ENCODE measurements at regions not wholly inside any gene's neighbourhood (a gene's known extent, or its start where the extent isn't known, plus 50 kb on each side); places are given as distances from the start of the nearest gene placed in this dataset.

- TF ChIP-seq PREB (CRISPR knock-in tag; IDR thresholded peaks at IDR 0.05), result no peak
- TF ChIP-seq U2AF1 (optimal IDR thresholded peaks at IDR 0.05; ENCODE audit: low read depth, low read length), result no peak
- no peak for TF ChIP-seq DZIP1 (CRISPR knock-in tag; IDR thresholded peaks at IDR 0.05)
- TF ChIP-seq PHF5A (CRISPR knock-in tag; IDR thresholded peaks at IDR 0.05; ENCODE audit: low read depth, unreplicated experiment), result no peak
- no peak for TF ChIP-seq HOXA9 (CRISPR knock-in tag; IDR thresholded peaks at IDR 0.05; ENCODE audit: borderline replicate concordance)
- no peak for TF ChIP-seq TIGD3 (CRISPR knock-in tag; IDR thresholded peaks at IDR 0.05; ENCODE audit: borderline replicate concordance)
- no peak for TF ChIP-seq ZSCAN5A (CRISPR knock-in tag; IDR thresholded peaks at IDR 0.05; ENCODE audit: borderline replicate concordance)
- no peak for TF ChIP-seq ATAD3A (CRISPR knock-in tag; IDR thresholded peaks at IDR 0.05)
- TF ChIP-seq ZNF512 (CRISPR knock-in tag; IDR thresholded peaks at IDR 0.05), result no peak
- no peak for TF ChIP-seq ZNF740 (CRISPR knock-in tag; IDR thresholded peaks at IDR 0.05)
Measured at GRCh38 chr2:128950758-128951157, 632.1 kb upstream of the HS6ST1 start (continued).
